Ishikawa (cell line): ENCODE measurements at regions not wholly inside any gene's neighbourhood (a gene's known extent, or its start where the extent isn't known, plus 50 kb on each side); places are given as distances from the start of the nearest gene placed in this dataset.

Experiments
- RAD21 ChIP-seq: IDR thresholded peaks from 2 replicates; pipeline ENCODE4 v1.6.1; 2012; ENCODE audit warnings: low read depth
- TAF1 ChIP-seq: IDR thresholded peaks from 2 replicates; pipeline ENCODE4 v1.6.1; 2012; ENCODE audit warnings: low read depth, mild to moderate bottlenecking
- ZBTB7A ChIP-seq: IDR thresholded peaks from 2 replicates; pipeline ENCODE4 v1.6.1; 2012; ENCODE audit warnings: low read depth

DNA sequence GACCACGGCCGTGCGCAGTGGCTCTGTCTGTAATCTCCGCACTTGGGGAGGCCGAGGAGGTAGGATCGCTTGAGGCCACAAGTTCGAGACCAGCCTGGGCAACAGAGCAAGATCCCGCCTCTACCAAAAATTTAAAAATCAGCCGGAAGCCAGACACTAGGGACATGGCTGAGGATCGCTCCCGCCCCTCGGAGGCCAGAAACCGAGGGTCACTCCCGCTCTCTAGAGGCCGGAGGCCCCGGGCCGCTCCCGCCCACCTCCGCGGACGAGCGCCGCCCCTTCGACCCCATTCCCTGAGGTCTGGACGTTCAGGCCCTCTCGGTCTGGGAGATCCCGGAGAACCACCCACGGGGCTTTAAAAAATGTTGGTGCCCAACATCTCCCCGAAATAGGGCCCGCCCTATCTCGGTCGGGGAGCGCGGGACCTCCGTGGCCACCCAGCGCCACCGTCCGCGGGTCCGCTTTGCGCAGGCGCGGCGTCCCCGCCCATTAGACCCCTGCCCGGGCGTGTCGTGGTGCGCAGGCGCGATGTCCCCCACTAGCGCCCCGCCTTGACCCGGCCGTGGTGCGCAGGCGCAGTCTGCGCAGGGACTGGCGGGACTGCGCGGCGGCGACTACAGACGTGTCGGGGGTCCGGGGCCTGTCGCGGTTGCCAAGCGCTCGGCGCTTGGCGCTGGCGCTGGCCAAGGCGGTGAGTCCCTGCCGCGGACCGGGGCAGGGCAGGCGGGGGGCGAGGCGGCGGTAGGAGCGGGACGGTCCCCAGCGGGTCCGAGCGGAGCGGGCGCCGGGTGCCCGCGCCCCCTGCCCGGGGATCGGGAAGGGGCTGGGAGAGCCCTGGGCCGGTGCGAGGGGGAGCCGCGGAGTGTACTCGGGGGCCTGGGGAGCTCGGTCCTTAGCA, 63.1 kb upstream of the MUC20 start:
- TF ChIP-seq TAF1 (peak; percentile 38; the same call in 1 of the 2 replicates), ZBTB7A (0 out of 2 replicates have a peak, but pooled peaks have one; percentile 7)

DNA sequence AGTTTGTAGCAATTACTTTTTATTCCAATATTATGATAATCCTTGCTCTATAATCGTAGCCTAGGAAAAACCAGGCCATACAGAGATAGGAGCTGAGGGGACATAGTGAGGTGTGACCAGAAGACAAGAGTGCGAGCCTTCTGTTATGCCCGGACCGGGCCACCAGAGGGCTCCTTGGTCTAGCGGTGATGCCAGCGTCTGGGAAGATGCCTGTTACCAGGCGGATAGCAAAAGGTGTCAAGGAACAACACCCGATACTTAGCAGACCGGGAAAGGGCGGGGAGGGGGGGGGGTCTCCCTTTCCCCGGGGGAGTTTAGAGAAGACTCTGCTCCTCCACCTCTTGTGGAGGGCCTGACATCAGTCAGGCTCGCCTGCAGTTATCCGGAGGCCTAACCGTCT, 67.1 kb upstream of the MUC20 start:
- peak; percentile 10; the same call in 1 of the 2 replicates for TF ChIP-seq RAD21
